H9 (cell line): ENCODE measurements at regions not wholly inside any gene's neighbourhood (a gene's known extent, or its start where the extent isn't known, plus 50 kb on each side); places are given as distances from the start of the nearest gene placed in this dataset.

ENCODE experiments used
- DNase-seq: peaks from one replicate; pipeline ENCODE4 v3.0.0-alpha.2; 2017
- H2AFZ ChIP-seq: one replicate; pipeline ENCODE4 v1.6.1; 2013; ENCODE audit warnings: mild to moderate bottlenecking, low read length, control low read depth, moderate library complexity
- H2AK5ac ChIP-seq: 2 replicates; pipeline ENCODE4 v1.6.1; 2013; ENCODE audit warnings: low read length, control low read depth, mixed read lengths; ENCODE audit not compliant: insufficient read length
- H2BK120ac ChIP-seq: one replicate; pipeline ENCODE4 v1.6.1; 2013; ENCODE audit warnings: low read depth, mild to moderate bottlenecking, low read length, control low read depth, inconsistent platforms; ENCODE audit not compliant: poor library complexity, severe bottlenecking
- H2BK12ac ChIP-seq: 2 replicates; pipeline ENCODE4 v1.6.1; 2013; ENCODE audit warnings: low read length, control low read depth, mixed read lengths, low read depth; ENCODE audit not compliant: insufficient read length
- H2BK15ac ChIP-seq: 2 replicates; pipeline ENCODE4 v1.6.1; 2013; ENCODE audit warnings: low read depth, low read length, control low read depth
- H2BK20ac ChIP-seq: one replicate; pipeline ENCODE4 v1.6.1; 2013; ENCODE audit warnings: low read depth, mild to moderate bottlenecking, low read length, control low read depth, inconsistent platforms; ENCODE audit not compliant: poor library complexity, severe bottlenecking
- H2BK5ac ChIP-seq: 2 replicates; pipeline ENCODE4 v1.6.1; 2013; ENCODE audit warnings: low read length, control low read depth, mixed read lengths; ENCODE audit not compliant: insufficient read length
- H3K14ac ChIP-seq: 2 replicates; pipeline ENCODE4 v1.6.1; 2013; ENCODE audit warnings: low read length, control low read depth; ENCODE audit not compliant: insufficient read depth
- H3K18ac ChIP-seq: 2 replicates; pipeline ENCODE4 v1.6.1; 2013; ENCODE audit warnings: low read depth, mild to moderate bottlenecking, mixed read lengths, low read length, control low read depth; ENCODE audit not compliant: insufficient read length
- H3K23ac ChIP-seq: 2 replicates; pipeline ENCODE4 v1.6.1; 2013; ENCODE audit warnings: low read length, control low read depth, mixed read lengths, low read depth; ENCODE audit not compliant: insufficient read length
- H3K23me2 ChIP-seq: 2 replicates; pipeline ENCODE4 v1.6.1; 2013; ENCODE audit warnings: low read depth, mild to moderate bottlenecking, mixed read lengths, low read length, control low read depth; ENCODE audit not compliant: insufficient read length, poor library complexity, severe bottlenecking
- H3K27ac ChIP-seq: 2 replicates; pipeline ENCODE4 v1.5.1; 2013; ENCODE audit warnings: low read length, control low read depth, mixed read lengths, low read depth; ENCODE audit not compliant: insufficient read length
- H3K27me3 ChIP-seq: 2 replicates; pipeline ENCODE4 v1.6.1; 2013; ENCODE audit warnings: low read length, control low read depth, inconsistent platforms; ENCODE audit not compliant: insufficient read depth
- H3K4ac ChIP-seq: 2 replicates; pipeline ENCODE4 v1.6.1; 2013; ENCODE audit warnings: low read depth, mild to moderate bottlenecking, control low read depth, inconsistent platforms, low read length, moderate library complexity
- H3K4me1 ChIP-seq: 2 replicates; pipeline ENCODE4 v1.6.1; 2013; ENCODE audit warnings: low read length, control low read depth, inconsistent platforms; ENCODE audit not compliant: insufficient read depth
- H3K4me2 ChIP-seq: 2 replicates; pipeline ENCODE4 v1.6.1; 2013; ENCODE audit warnings: low read length, control low read depth, mixed read lengths; ENCODE audit not compliant: insufficient read length, insufficient read depth
- H3K56ac ChIP-seq: 2 replicates; pipeline ENCODE4 v1.6.1; 2013; ENCODE audit warnings: low read depth, mild to moderate bottlenecking, mixed read lengths, low read length, control low read depth; ENCODE audit not compliant: insufficient read length
- H3K79me1 ChIP-seq: 2 replicates; pipeline ENCODE4 v1.6.1; 2013; ENCODE audit warnings: low read depth, mild to moderate bottlenecking, moderate library complexity, low read length, control low read depth, inconsistent platforms; ENCODE audit not compliant: insufficient read depth, poor library complexity, severe bottlenecking
- H3K79me2 ChIP-seq: 2 replicates; pipeline ENCODE4 v1.6.1; 2013; ENCODE audit warnings: low read length, control low read depth, inconsistent platforms; ENCODE audit not compliant: insufficient read depth
- H3K9ac ChIP-seq: 2 replicates; pipeline ENCODE4 v1.6.1; 2013; ENCODE audit warnings: low read length, control low read depth, mixed read lengths; ENCODE audit not compliant: insufficient read length; ENCODE audit errors: extremely low read depth
- H3K9me3 ChIP-seq: one replicate; pipeline ENCODE4 v1.6.1; 2013; ENCODE audit warnings: low read depth, low read length, inconsistent platforms; ENCODE audit not compliant: control insufficient read depth
- H3T11ph ChIP-seq: one replicate; pipeline ENCODE4 v1.6.1; 2013; ENCODE audit warnings: mild to moderate bottlenecking, low read length, control low read depth, inconsistent platforms
- H4K20me1 ChIP-seq: one replicate; pipeline ENCODE4 v1.6.1; 2013; ENCODE audit not compliant: control insufficient read depth, insufficient read length, insufficient read depth
- H4K5ac ChIP-seq: 2 replicates; pipeline ENCODE4 v1.6.1; 2013; ENCODE audit warnings: low read depth, mild to moderate bottlenecking, mixed read lengths, low read length, control low read depth; ENCODE audit not compliant: insufficient read length
- H4K8ac ChIP-seq: replicated peaks from 2 replicates; pipeline ENCODE4 v1.6.1; 2013; ENCODE audit warnings: low read length, control low read depth, mixed read lengths, low read depth; ENCODE audit not compliant: insufficient read length
- H4K91ac ChIP-seq: 2 replicates; pipeline ENCODE4 v1.6.1; 2013; ENCODE audit warnings: low read depth, mild to moderate bottlenecking, moderate library complexity, mixed read lengths, low read length, control low read depth; ENCODE audit not compliant: insufficient read length
- H3K27ac Mint-ChIP-seq, 3 experiments: 2 replicates in 2 of 3; 3 replicates in 1 of 3; pipeline ENCODE4 v1.8.0; 2020 to 2021; ENCODE audit warnings: mixed read lengths in 3 of 3, mild to moderate bottlenecking in 1 of 3, moderate library complexity in 1 of 3
- H3K27me3 Mint-ChIP-seq: 2 replicates; pipeline ENCODE4 v1.8.0; 2021; ENCODE audit warnings: low read depth, mild to moderate bottlenecking, moderate library complexity, mixed read lengths
- H3K36me3 Mint-ChIP-seq, 3 experiments: 2 replicates in 2 of 3; 3 replicates in 1 of 3; pipeline ENCODE4 v1.8.0; 2020 to 2021; ENCODE audit warnings: low read depth in 3 of 3, mixed read lengths in 3 of 3; ENCODE audit not compliant: insufficient read depth in 1 of 3
- H3K4me1 Mint-ChIP-seq, 2 experiments: 2 replicates each; pipeline ENCODE4 v1.8.0; 2020; ENCODE audit warnings: mixed read lengths in 2 of 2
- H3K4me3 Mint-ChIP-seq, 2 experiments: 2 replicates in 1 of 2; 3 replicates in 1 of 2; pipeline ENCODE4 v1.8.0; 2020 to 2021; ENCODE audit warnings: mild to moderate bottlenecking in 2 of 2, mixed read lengths in 2 of 2, moderate library complexity in 1 of 2
- H3K9me3 Mint-ChIP-seq, 2 experiments: 2 replicates in 1 of 2; 3 replicates in 1 of 2; pipeline ENCODE4 v1.8.0; 2020; ENCODE audit warnings: mild to moderate bottlenecking in 2 of 2, mixed read lengths in 2 of 2, moderate library complexity in 1 of 2
- CTCF ChIP-seq: fragments of 200-600 bp; sonication (generic); conservative IDR thresholded peaks from 3 replicates; pipeline ENCODE4 v1.8.0; 2021; ENCODE audit warnings: antibody characterized with exemption, mild to moderate bottlenecking
- WGBS: extraction: QIAGEN DNeasy Blood & Tissue Kit; methylation state at CpG from one replicate; pipeline ENCODE4 v1.1.7; 2013; ENCODE audit warnings: missing lambda C conversion rate, low lambda C conversion rate, mixed read lengths; ENCODE audit not compliant: insufficient read length; ENCODE audit errors: extremely low coverage; 5-methylcytosine and 5-hydroxymethylcytosine counted together

- no peaks in the 10 kb centered on the region for H3K79me2 ChIP-seq
- no peak overlapping the region for H3K4me2 ChIP-seq
- no peaks in the 10 kb centered on the region for H3K9me3 ChIP-seq
- H2BK20ac ChIP-seq = no peak overlapping the region
- DNase-seq = no peak
- H4K8ac ChIP-seq = no peak overlapping the region
- H3K23ac ChIP-seq = no peak overlapping the region
- H2BK15ac ChIP-seq = no peak overlapping the region
- no peak overlapping the region for H2BK120ac ChIP-seq
- no peak overlapping the region for H3K9ac ChIP-seq
- H3K4me1 ChIP-seq = peaks cover 3% of the 10 kb centered on the region; the same call in 1 of the 2 replicates
- peaks cover 0 to 1% (median 0%) of the 10 kb centered on the region in 3 experiments; a peak in 1 of 7 replicates for H3K36me3 Mint-ChIP-seq
- H2AK5ac ChIP-seq = no peak overlapping the region
- H3K27me3 ChIP-seq = no peaks in the 10 kb centered on the region
- H3K27ac ChIP-seq = no peak overlapping the region
- H4K91ac ChIP-seq = no peak overlapping the region
- TF ChIP-seq CTCF = no peak
- WGBS = no CpG with 5 or more reads among the region's 2 CpGs
- no peak overlapping the region; a peak in 1 of 5 replicates for H3K4me3 Mint-ChIP-seq
- H2BK12ac ChIP-seq = no peak overlapping the region
- H3K23me2 ChIP-seq = no peaks in the 10 kb centered on the region
- H2BK5ac ChIP-seq = no peak overlapping the region
- no peak overlapping the region for H3K14ac ChIP-seq
- peaks cover 3% of the 10 kb centered on the region in 2 experiments; a peak in 4 of 5 replicates for H3K9me3 Mint-ChIP-seq
- peaks cover under 1% of the 10 kb centered on the region; the same call in 1 of the 2 replicates for H3K27me3 Mint-ChIP-seq
- no peak overlapping the region for H3T11ph ChIP-seq
- no peak overlapping the region for H2AFZ ChIP-seq
- H3K4me1 Mint-ChIP-seq = peaks cover 0 to under 1% of the 10 kb centered on the region in 2 experiments; a peak in 1 of 4 replicates
- H3K18ac ChIP-seq = no peak overlapping the region
- H3K56ac ChIP-seq = no peak overlapping the region
- H3K4ac ChIP-seq = no peak overlapping the region
- no peak overlapping the region for H4K5ac ChIP-seq
- H3K27ac Mint-ChIP-seq = no peak overlapping the region
- H4K20me1 ChIP-seq = no peaks in the 10 kb centered on the region
- H3K79me1 ChIP-seq = no peaks in the 10 kb centered on the region
Measured at GRCh38 chr3:34065901-34066300, 267.5 kb downstream of the PDCD6IP start.
